ENCODE measurements at regions not wholly inside any gene's neighbourhood (a gene's known extent, or its start where the extent isn't known, plus 50 kb on each side); places are given as distances from the start of the nearest gene placed in this dataset.

GRCh38 chr14:101444116-101444515 is 117.2 kb upstream of the DIO3 start:
- no peak for DNase-seq (ENCODE audit: extremely low read depth, insufficient read length)
- H3K36me3 ChIP-seq (ENCODE audit: control insufficient read depth, insufficient read depth, low read length): no peaks in the 10 kb centered on the region
- H3K27me3 ChIP-seq (replicated peaks; ENCODE audit: control insufficient read depth, insufficient read depth, low read length): no peaks in the 10 kb centered on the region
- TF ChIP-seq CTCF (IDR thresholded peaks at IDR 0.05; ENCODE audit: insufficient read depth, low read length, poor library complexity, severe bottlenecking): no peak
- no peak overlapping the region for H3K4me3 ChIP-seq (replicated peaks; ENCODE audit: low read depth, low read length)

GRCh38 chr14:101445278-101445677 is 116.0 kb upstream of the DIO3 start:
- no peak for TF ChIP-seq CTCF (IDR thresholded peaks at IDR 0.05; ENCODE audit: insufficient read depth, low read length, poor library complexity, severe bottlenecking)
- no peaks in the 10 kb centered on the region for H3K36me3 ChIP-seq (ENCODE audit: control insufficient read depth, insufficient read depth, low read length)
- no peaks in the 10 kb centered on the region for H3K27me3 ChIP-seq (replicated peaks; ENCODE audit: control insufficient read depth, insufficient read depth, low read length)
- H3K4me3 ChIP-seq (replicated peaks; ENCODE audit: low read depth, low read length): no peak overlapping the region
- DNase-seq (ENCODE audit: extremely low read depth, insufficient read length): no peak

- Histone ChIP-seq H3K4me3 (replicated peaks; ENCODE audit: low read depth, low read length) (no peak overlapping the region), H3K36me3 (ENCODE audit: control insufficient read depth, insufficient read depth, low read length) (no peaks in the 10 kb centered on the region), H3K27me3 (replicated peaks; ENCODE audit: control insufficient read depth, insufficient read depth, low read length) (no peaks in the 10 kb centered on the region)
- no peak for DNase-seq (ENCODE audit: extremely low read depth, insufficient read length)
- no peak for TF ChIP-seq CTCF (IDR thresholded peaks at IDR 0.05; ENCODE audit: insufficient read depth, low read length, poor library complexity, severe bottlenecking)
These were observed 114.8 kb upstream of the DIO3 start for GRCh38 chr14:101446387-101446969.

GRCh38 chr14:101449114-101449513 is 112.2 kb upstream of the DIO3 start:
- no peak for DNase-seq (ENCODE audit: extremely low read depth, insufficient read length)
- TF ChIP-seq CTCF (IDR thresholded peaks at IDR 0.05; ENCODE audit: insufficient read depth, low read length, poor library complexity, severe bottlenecking): no peak

GRCh38 chr14:101451166-101451565 is 110.1 kb upstream of the DIO3 start:
- Histone ChIP-seq H3K27me3 (replicated peaks; ENCODE audit: control insufficient read depth, insufficient read depth, low read length) (no peaks in the 10 kb centered on the region), H3K4me3 (replicated peaks; ENCODE audit: low read depth, low read length) (no peak overlapping the region), H3K36me3 (ENCODE audit: control insufficient read depth, insufficient read depth, low read length) (no peaks in the 10 kb centered on the region)
- TF ChIP-seq CTCF (IDR thresholded peaks at IDR 0.05; ENCODE audit: insufficient read depth, low read length, poor library complexity, severe bottlenecking): no peak
- DNase-seq (ENCODE audit: extremely low read depth, insufficient read length): no peak

More at GRCh38 chr14:101449114-101449513, 112.2 kb upstream of the DIO3 start:
- Histone ChIP-seq H3K4me3 (replicated peaks; ENCODE audit: low read depth, low read length) (no peak overlapping the region), H3K36me3 (ENCODE audit: control insufficient read depth, insufficient read depth, low read length) (no peaks in the 10 kb centered on the region), H3K27me3 (replicated peaks; ENCODE audit: control insufficient read depth, insufficient read depth, low read length) (no peaks in the 10 kb centered on the region)

- no peak for TF ChIP-seq CTCF (IDR thresholded peaks at IDR 0.05; ENCODE audit: insufficient read depth, low read length, poor library complexity, severe bottlenecking)
These were observed 108.1 kb upstream of the DIO3 start for GRCh38 chr14:101453225-101453624.

More at GRCh38 chr14:101453225-101453624, 108.1 kb upstream of the DIO3 start:
- DNase-seq (ENCODE audit: extremely low read depth, insufficient read length): no peak
- no peaks in the 10 kb centered on the region for H3K36me3 ChIP-seq (ENCODE audit: control insufficient read depth, insufficient read depth, low read length)
- H3K4me3 ChIP-seq (replicated peaks; ENCODE audit: low read depth, low read length): no peak overlapping the region
- H3K27me3 ChIP-seq (replicated peaks; ENCODE audit: control insufficient read depth, insufficient read depth, low read length): no peaks in the 10 kb centered on the region
